IPS-NIHi7 (cell line): ENCODE measurements at regions not wholly inside any gene's neighbourhood (a gene's known extent, or its start where the extent isn't known, plus 50 kb on each side); places are given as distances from the start of the nearest gene placed in this dataset.
"Not testable (repeated sequence)": the region's sequence is repeated elsewhere in the genome, so short reads cannot be mapped to it uniquely, and the experiment has no call there.

Experiments used
- DNase-seq: peaks from one replicate; pipeline ENCODE4 v3.0.0; 2012; ENCODE audit warnings: mixed read lengths; ENCODE audit errors: extremely low spot score

DNA sequence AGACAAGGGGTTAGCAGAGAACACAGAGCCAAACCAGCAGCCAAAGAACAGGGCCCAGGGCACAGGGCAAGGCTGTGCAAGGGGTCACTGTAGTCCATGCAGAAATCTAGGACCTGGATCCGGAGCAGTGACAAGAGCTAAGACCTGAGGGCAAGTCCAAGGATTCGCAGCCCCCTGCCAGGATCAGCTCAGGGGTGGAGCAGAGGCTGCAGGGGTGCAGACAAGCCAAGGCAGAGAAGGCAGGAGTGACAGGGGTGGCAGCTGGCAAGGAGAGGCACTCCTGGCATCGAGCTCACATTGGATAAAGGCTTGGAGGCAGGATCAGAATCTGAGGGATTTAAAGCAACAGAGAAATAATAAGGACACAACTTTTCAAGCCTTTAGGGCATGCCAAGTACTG, 80.7 kb upstream of the NANOS1 start:
- DNase-seq: peak; percentile 10

- DNase-seq: peak; percentile 6
Observed at GRCh38 chr10:118950190-118950680, 79.3 kb upstream of the NANOS1 start.

- DNase-seq: peak; percentile 3
Observed at GRCh38 chr10:118950997-118951637, 78.4 kb upstream of the NANOS1 start.

GRCh38 chr10:118952493-118953295, 76.8 kb upstream of the NANOS1 start:
- no peak for DNase-seq

- DNase-seq: no peak
Observed at GRCh38 chr10:118953598-118954393, 75.7 kb upstream of the NANOS1 start.

- DNase-seq: peak; percentile 17
Observed at GRCh38 chr10:118955531-118955930, 74.0 kb upstream of the NANOS1 start.

DNA sequence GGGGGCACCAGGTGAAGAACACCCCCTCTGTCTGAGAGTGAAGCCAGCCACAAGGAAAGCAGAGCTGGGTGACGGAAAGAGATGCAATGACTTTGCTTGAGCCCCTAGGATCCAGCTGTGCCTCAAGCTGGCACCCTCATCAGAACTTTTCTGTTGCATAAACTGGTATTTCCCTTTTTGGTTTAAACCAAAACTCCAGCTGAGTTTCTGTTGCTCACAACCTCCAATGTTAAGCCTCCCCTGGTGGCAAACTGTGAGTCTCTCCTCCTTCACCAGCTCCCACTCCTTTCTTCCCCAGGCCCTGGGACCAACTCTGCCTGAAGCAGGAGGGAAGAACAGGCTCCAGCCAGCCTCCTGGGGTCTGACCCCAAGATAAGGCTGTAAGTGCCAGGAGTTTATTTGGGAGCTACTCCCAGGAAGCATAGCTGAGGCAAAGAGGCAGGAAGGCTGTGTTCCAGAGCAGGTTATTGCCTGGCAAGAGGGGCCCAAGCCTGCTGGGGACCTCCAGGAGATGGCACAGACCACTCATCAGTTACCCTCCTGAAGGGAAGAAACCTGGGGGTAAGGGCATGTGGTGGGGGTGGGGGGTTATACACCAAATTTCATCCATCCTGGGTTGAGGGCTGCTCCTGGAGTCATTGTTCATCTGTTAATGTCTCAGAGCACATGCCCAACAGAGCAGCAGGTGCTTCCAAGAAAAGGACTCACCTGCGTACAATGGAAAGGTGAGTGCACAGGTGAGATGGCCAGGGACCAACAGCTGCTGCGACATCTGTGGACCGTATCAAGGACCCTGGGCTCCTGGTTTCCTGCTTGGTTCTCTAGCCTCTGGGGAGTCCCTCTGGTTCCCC, 73.3 kb upstream of the NANOS1 start:
- peak; percentile 14 for DNase-seq

DNA sequence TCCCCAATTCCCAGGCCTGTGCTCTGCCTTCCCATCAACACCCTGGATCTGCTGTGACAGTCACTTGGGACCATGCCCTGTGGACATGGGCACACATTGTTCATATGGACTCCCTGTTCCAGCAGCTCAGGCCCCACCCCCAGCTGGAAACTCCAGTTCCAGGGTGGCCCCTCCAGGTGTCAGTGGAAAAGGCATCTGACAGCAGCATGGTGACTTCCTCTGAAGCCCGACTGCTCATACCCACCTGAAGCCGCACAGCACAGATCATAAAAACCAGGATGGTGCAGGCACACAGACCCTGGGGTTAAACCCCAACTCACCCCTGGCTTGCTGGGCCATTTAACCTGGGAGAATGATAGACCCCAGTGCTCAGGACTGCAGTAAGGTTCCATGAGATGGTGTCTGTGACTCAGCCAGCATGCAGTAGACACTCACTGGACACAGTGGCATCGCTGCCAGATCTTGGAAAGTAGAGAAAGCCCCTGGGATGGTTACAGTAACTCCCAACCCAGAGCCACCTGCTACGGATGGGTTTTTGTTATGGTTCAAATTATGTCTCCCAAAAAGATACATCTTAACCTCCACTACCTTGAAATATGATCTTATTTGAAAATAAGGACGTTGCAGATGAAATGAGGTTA, 72.6 kb upstream of the NANOS1 start:
- peak; percentile 2 for DNase-seq

DNA sequence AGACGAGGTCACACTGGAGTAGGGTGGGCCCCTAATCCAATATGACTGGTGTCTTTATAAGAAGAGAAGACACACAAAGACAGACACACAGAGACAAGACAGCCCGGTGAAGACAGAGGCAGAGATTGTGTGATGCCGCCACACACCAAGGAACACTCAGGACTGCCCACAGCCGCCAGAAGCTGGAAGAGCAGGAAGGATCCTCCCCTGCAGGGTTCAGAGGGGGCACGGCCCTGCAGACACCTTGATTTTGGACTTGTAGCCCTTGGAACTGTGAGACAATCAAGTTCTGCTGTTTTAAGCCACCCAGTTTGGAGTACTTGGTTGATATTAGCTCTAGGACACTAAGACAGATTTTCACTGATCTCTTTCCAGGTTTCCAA, 72.1 kb upstream of the NANOS1 start:
- DNase-seq: no peak

DNA sequence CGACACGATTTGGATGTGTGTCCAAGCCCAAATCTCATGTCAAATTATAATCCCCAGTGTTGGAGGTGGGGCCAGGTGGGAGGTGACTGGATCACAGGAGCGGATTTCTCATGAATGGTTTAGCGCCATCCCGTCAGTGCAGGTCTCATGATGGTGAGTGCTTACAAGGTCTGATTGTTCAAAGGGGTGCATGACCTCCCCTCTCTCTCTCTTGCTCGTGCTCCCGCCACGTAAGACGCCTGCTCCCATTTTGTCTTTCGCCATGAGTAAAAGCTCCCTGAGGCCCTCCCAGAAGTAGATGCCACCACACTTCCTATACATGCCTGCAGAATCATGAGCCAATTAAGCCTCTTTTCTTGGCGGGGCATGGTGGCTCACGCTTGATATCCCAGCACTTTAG, 71.5 kb upstream of the NANOS1 start:
- DNase-seq: no peak

- DNase-seq: no peak
Observed at GRCh38 chr10:118958559-118958958, 71.0 kb upstream of the NANOS1 start.

GRCh38 chr10:118958984-118959925, 70.3 kb upstream of the NANOS1 start:
- no peak for DNase-seq

DNA sequence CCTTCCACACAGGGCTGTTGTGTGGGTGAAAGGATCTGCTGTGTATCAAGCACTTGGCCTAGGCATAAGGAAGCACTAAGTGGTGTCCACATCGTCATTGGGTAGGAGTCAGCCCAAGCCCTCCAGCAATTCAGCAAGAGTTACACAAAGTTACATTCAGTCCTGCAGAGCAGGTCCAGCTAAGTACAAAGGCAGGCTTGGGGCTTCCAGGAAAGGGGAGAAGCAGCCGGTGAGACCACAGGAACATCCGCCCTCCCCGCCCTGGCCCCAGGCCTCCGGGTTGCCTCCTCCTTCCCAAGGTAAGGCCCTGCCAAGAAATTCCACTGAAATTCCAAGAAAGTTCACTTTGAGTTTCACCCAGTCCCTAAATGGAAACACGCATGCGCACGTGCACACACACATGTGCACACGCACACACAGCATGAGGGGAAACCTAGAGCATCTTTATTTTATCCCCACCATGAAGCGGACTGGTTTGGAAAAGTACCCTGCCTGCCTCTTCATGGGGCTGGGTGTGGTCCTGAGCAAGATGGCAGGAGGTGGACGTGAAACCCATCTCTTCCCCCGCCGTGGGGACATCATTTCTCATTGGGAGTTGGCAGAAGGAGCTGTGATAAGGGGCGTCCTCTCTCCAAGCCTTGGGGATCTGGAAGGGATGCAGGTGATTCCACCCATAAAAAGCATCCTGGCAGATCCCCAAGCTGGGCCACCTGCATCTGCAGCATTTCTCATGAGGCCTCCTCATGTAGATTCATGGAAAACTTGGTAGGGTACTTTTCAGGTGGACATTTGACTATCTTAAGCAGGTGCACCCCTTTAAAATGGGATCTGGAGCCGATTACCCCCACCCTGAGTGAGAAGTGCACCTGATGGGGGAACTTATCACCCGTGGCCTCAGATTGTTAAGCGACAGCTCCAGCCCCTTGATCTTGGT, 69.1 kb upstream of the NANOS1 start:
- DNase-seq: no peak

DNA sequence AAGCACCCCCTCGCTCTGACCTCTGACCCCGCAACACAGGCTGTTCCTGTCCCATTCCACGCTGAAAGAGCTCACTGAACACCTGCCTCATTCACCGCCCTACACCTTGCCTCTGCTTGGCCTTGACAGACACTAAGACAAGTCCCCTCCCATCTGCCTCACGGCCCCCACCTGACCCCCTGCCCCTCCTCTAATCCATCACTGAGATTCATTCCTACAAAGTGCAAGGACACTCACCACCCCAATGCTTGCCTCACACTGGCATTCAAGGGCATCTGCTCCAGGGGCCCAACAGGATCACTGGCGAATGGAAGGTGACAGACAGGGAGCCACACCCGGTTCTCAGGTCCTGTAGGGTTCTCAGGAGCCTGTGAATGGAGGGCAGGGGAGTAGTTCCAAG, 68.1 kb upstream of the NANOS1 start:
- no peak for DNase-seq

GRCh38 chr10:118962331-118962868, 67.1 kb upstream of the NANOS1 start:
- not testable (repeated sequence) for DNase-seq

DNA sequence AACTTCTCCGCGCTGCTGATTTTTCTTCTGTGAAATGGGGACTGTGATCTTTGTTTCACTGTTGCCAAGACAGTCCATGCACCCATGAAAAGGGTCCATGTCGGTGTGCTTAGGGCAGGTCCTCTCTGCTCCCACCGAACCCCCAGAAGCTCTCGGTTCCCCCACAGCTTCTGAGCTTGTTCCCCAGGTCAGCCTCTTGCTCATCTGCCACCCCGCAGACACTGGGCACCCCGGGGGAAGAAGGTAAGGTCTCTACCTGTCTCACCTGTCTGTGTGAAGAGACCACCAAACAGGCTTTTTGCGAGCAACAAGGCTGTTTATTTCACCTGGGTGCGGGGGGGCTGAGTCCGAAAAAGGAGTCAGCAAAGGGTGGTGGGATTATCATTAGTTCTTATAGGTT, 66.2 kb upstream of the NANOS1 start:
- no peak for DNase-seq

DNA sequence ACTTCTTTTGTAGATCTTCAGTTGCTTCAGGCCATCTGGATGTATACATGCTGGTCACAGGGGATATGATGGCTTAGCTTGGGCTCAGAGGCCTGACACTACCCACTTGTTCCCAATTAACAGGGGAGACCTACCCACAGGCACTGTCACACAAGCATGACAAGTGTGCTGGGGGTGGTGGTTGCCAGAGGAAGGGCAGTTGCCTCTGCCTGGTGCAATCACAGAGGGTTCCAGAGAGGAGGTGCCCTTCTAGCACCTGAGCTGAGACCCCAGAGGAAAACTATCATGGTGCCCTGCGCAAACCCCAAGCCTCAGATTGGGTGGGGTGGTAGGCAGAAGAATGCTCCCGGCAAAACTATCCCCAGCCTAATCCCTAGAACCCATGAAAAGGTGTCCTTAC, 65.6 kb upstream of the NANOS1 start:
- no peak for DNase-seq

- not testable (repeated sequence) for DNase-seq
Observed at GRCh38 chr10:118964476-118964875, 65.0 kb upstream of the NANOS1 start.
